ENCODE measurements at regions not wholly inside any gene's neighbourhood (a gene's known extent, or its start where the extent isn't known, plus 50 kb on each side); places are given as distances from the start of the nearest gene placed in this dataset.

DNA sequence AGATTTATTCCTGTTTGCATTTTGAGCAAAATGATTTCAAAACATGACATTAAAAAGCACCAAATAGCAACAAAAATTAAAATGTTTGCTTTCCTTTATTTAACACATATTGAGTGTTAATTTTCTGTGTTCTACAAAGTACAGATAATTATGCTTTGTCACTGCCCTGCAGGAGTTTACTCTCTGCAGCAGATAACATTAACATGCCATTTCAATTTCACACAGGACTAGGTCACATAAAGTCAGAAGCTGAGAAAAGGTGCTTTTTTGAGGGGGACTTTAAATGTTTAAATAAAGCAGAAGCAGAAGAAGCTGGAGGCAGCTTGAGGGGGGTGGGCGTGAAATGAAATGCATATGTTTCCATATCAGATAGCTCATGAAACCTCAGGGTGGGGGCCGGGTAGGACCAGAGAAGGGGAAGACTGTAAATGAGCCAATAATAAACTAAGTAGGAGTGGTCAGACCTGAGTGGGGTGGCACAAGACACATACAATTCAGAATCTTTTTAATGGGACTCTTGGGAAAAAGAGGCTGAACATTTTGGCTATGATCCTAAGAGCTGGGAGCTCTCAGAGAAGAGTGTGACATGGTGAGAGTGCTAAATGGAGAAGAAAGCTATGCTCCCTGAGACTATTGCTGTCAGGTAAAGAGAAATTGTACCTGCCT lies 387.5 kb downstream of the FAM170A start:
- TF ChIP-seq POLR2A (IDR thresholded peaks at IDR 0.05; ENCODE audit: low read length), result no peak
- TF ChIP-seq GATA1 (IDR thresholded peaks at IDR 0.05; ENCODE audit: low read depth, low read length), result no peak

Measured in erythroblast (primary cell).